K562 (cell line): ENCODE measurements at regions not wholly inside any gene's neighbourhood (a gene's known extent, or its start where the extent isn't known, plus 50 kb on each side); places are given as distances from the start of the nearest gene placed in this dataset.

Source experiments
- CCAR2 ChIP-seq: fragments of 200-400 bp; formaldehyde crosslinking; IDR thresholded peaks from 2 replicates; pipeline ENCODE4 v1.6.1; 2017; ENCODE audit warnings: mild to moderate bottlenecking, low read depth, low read length
- CTCFL ChIP-seq: IDR thresholded peaks from 2 replicates; pipeline ENCODE4 v1.6.1; 2011; ENCODE audit warnings: borderline replicate concordance, low read depth, mild to moderate bottlenecking, moderate library complexity, low read length; ENCODE audit not compliant: insufficient read depth, poor library complexity, severe bottlenecking
- HDAC3 ChIP-seq: fragments of 450-650 bp; IDR thresholded peaks from 2 replicates; pipeline ENCODE4 v1.6.1; 2018; ENCODE audit warnings: borderline replicate concordance, mild to moderate bottlenecking, moderate library complexity; ENCODE audit not compliant: partially characterized antibody
- HNRNPLL ChIP-seq: fragments of 200-400 bp; formaldehyde crosslinking; IDR thresholded peaks from 2 replicates; pipeline ENCODE4 v1.6.1; 2017; ENCODE audit warnings: low read length, low read depth, mild to moderate bottlenecking; ENCODE audit not compliant: poor library complexity, severe bottlenecking
- RBM17 ChIP-seq: fragments of 200-400 bp; formaldehyde crosslinking; IDR thresholded peaks from 2 replicates; pipeline ENCODE4 v1.6.1; 2017; ENCODE audit warnings: low read depth, mild to moderate bottlenecking, low read length, borderline replicate concordance
- UBTF ChIP-seq, 2 experiments: IDR thresholded peaks; 2 replicates each; pipeline ENCODE4 v1.6.1; 2012; ENCODE audit warnings: improper control_type of control experiment in 2 of 2, low read depth in 2 of 2, low read length in 2 of 2, borderline replicate concordance in 1 of 2
- ZBTB26 ChIP-seq: fragments of 450-650 bp; formaldehyde crosslinking; IDR thresholded peaks from 2 replicates; pipeline ENCODE4 v1.4.0; 2022; ENCODE audit warnings: missing genetic modification characterization
- ZNF124 ChIP-seq: sonication (generic); formaldehyde crosslinking; IDR thresholded peaks from 2 replicates; pipeline ENCODE4 v1.8.1; 2022; ENCODE audit warnings: missing genetic modification reagents

GRCh38 chr13:64234255-64234654, 2818.6 kb upstream of the PCDH20 start (continued):
- TF ChIP-seq HNRNPLL (no peak), ZBTB26 (CRISPR knock-in tag) (no peak), HDAC3 (no peak), CTCFL (no peak), UBTF (IDR thresholded peaks at IDR 0.05; ENCODE audit: borderline replicate concordance in 1 of 2, low read depth in 2 of 2, low read length in 2 of 2) (no peak), RBM17 (no peak), CCAR2 (no peak), ZNF124 (CRISPR knock-in tag) (no peak)
- TF ChIP-seq, all 486 proteins: peak for 0
